ENCODE measurements at regions not wholly inside any gene's neighbourhood (a gene's known extent, or its start where the extent isn't known, plus 50 kb on each side); places are given as distances from the start of the nearest gene placed in this dataset.

DNA sequence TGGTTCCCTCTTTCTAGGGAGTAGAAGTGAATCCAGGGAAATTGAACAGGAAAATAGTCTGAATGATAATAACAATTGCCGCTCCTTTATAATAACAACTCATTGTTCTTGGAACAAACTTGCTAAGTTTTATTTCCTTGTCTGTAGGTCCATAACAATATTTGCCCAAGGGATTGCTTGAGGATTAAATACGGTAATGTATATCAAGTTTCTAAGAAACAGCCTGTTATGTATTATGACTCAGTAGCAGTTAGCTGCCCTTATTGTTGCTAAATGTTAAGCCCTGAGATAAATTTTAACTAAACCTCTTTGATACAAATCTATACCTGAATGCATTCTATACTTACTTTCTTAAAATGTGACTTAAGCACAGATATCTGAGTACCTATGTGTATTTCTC lies 215.9 kb upstream of the AADAT start:
- H3K4me3 Mint-ChIP-seq = no peak overlapping the region

More for the DNA sequence above, 215.9 kb upstream of the AADAT start:
- H3K27me3 ChIP-seq (ENCODE audit: insufficient read depth) = no peaks in the 10 kb centered on the region
- H3K27ac Mint-ChIP-seq = no peak overlapping the region
- no peaks in the 10 kb centered on the region for H3F3A ChIP-seq (replicated peaks; ENCODE audit: low read depth)
- H3K36me3 ChIP-seq (ENCODE audit: insufficient read depth) = no peaks in the 10 kb centered on the region
- H3K36me3 Mint-ChIP-seq (ENCODE audit: low read depth) = no peaks in the 10 kb centered on the region
- H3K4me1 ChIP-seq (ENCODE audit: insufficient read depth) = no peaks in the 10 kb centered on the region
- ATAC-seq (no peak), DNase-seq (ENCODE audit: low spot score) (no peak)
- H3K4me2 ChIP-seq = no peak overlapping the region
- no peaks in the 10 kb centered on the region; the same call in 1 of the 2 replicates for H3K9me2 ChIP-seq (ENCODE audit: insufficient read depth)
- no peaks in the 10 kb centered on the region for H3K27me3 Mint-ChIP-seq (ENCODE audit: insufficient read depth, low read depth, poor library complexity)
- H3K79me2 ChIP-seq (replicated peaks; ENCODE audit: insufficient read depth) = no peaks in the 10 kb centered on the region
- H3K27ac ChIP-seq (ENCODE audit: low read depth) = no peak overlapping the region
- no peaks in the 10 kb centered on the region for H3K4me1 Mint-ChIP-seq
- no peaks in the 10 kb centered on the region for H4K20me1 ChIP-seq (replicated peaks; ENCODE audit: insufficient read depth)
- no peak overlapping the region for H2AFZ ChIP-seq
- no peak overlapping the region for H3K4me3 ChIP-seq
- no peak for TF ChIP-seq EZH2 (IDR thresholded peaks at IDR 0.05; ENCODE audit: low read depth, unreplicated experiment)
- TF ChIP-seq POLR2AphosphoS5 (IDR thresholded peaks at IDR 0.05; ENCODE audit: low read depth) = no peak
- no peak for TF ChIP-seq ZNF331 (CRISPR knock-in tag; IDR thresholded peaks at IDR 0.05; ENCODE audit: low read depth)
- no peak for TF ChIP-seq ZNF114 (CRISPR knock-in tag; IDR thresholded peaks at IDR 0.05)
- TF ChIP-seq, protein P1, sequence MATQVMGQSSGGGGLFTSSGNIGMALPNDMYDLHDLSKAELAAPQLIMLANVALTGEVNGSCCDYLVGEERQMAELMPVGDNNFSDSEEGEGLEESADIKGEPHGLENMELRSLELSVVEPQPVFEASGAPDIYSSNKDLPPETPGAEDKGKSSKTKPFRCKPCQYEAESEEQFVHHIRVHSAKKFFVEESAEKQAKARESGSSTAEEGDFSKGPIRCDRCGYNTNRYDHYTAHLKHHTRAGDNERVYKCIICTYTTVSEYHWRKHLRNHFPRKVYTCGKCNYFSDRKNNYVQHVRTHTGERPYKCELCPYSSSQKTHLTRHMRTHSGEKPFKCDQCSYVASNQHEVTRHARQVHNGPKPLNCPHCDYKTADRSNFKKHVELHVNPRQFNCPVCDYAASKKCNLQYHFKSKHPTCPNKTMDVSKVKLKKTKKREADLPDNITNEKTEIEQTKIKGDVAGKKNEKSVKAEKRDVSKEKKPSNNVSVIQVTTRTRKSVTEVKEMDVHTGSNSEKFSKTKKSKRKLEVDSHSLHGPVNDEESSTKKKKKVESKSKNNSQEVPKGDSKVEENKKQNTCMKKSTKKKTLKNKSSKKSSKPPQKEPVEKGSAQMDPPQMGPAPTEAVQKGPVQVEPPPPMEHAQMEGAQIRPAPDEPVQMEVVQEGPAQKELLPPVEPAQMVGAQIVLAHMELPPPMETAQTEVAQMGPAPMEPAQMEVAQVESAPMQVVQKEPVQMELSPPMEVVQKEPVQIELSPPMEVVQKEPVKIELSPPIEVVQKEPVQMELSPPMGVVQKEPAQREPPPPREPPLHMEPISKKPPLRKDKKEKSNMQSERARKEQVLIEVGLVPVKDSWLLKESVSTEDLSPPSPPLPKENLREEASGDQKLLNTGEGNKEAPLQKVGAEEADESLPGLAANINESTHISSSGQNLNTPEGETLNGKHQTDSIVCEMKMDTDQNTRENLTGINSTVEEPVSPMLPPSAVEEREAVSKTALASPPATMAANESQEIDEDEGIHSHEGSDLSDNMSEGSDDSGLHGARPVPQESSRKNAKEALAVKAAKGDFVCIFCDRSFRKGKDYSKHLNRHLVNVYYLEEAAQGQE (IDR thresholded peaks at IDR 0.05; ENCODE audit: unreplicated experiment) = no peak
- TF ChIP-seq STAT1 (IDR thresholded peaks at IDR 0.05; ENCODE audit: unreplicated experiment) = no peak
- no peak for TF ChIP-seq JUNB (IDR thresholded peaks at IDR 0.05; ENCODE audit: unreplicated experiment)
- no peak for TF ChIP-seq NANOG (IDR thresholded peaks at IDR 0.05; ENCODE audit: borderline replicate concordance)
- TF ChIP-seq EZH2phosphoT487 (IDR thresholded peaks at IDR 0.05; ENCODE audit: unreplicated experiment) = no peak
- TF ChIP-seq, protein P2, sequence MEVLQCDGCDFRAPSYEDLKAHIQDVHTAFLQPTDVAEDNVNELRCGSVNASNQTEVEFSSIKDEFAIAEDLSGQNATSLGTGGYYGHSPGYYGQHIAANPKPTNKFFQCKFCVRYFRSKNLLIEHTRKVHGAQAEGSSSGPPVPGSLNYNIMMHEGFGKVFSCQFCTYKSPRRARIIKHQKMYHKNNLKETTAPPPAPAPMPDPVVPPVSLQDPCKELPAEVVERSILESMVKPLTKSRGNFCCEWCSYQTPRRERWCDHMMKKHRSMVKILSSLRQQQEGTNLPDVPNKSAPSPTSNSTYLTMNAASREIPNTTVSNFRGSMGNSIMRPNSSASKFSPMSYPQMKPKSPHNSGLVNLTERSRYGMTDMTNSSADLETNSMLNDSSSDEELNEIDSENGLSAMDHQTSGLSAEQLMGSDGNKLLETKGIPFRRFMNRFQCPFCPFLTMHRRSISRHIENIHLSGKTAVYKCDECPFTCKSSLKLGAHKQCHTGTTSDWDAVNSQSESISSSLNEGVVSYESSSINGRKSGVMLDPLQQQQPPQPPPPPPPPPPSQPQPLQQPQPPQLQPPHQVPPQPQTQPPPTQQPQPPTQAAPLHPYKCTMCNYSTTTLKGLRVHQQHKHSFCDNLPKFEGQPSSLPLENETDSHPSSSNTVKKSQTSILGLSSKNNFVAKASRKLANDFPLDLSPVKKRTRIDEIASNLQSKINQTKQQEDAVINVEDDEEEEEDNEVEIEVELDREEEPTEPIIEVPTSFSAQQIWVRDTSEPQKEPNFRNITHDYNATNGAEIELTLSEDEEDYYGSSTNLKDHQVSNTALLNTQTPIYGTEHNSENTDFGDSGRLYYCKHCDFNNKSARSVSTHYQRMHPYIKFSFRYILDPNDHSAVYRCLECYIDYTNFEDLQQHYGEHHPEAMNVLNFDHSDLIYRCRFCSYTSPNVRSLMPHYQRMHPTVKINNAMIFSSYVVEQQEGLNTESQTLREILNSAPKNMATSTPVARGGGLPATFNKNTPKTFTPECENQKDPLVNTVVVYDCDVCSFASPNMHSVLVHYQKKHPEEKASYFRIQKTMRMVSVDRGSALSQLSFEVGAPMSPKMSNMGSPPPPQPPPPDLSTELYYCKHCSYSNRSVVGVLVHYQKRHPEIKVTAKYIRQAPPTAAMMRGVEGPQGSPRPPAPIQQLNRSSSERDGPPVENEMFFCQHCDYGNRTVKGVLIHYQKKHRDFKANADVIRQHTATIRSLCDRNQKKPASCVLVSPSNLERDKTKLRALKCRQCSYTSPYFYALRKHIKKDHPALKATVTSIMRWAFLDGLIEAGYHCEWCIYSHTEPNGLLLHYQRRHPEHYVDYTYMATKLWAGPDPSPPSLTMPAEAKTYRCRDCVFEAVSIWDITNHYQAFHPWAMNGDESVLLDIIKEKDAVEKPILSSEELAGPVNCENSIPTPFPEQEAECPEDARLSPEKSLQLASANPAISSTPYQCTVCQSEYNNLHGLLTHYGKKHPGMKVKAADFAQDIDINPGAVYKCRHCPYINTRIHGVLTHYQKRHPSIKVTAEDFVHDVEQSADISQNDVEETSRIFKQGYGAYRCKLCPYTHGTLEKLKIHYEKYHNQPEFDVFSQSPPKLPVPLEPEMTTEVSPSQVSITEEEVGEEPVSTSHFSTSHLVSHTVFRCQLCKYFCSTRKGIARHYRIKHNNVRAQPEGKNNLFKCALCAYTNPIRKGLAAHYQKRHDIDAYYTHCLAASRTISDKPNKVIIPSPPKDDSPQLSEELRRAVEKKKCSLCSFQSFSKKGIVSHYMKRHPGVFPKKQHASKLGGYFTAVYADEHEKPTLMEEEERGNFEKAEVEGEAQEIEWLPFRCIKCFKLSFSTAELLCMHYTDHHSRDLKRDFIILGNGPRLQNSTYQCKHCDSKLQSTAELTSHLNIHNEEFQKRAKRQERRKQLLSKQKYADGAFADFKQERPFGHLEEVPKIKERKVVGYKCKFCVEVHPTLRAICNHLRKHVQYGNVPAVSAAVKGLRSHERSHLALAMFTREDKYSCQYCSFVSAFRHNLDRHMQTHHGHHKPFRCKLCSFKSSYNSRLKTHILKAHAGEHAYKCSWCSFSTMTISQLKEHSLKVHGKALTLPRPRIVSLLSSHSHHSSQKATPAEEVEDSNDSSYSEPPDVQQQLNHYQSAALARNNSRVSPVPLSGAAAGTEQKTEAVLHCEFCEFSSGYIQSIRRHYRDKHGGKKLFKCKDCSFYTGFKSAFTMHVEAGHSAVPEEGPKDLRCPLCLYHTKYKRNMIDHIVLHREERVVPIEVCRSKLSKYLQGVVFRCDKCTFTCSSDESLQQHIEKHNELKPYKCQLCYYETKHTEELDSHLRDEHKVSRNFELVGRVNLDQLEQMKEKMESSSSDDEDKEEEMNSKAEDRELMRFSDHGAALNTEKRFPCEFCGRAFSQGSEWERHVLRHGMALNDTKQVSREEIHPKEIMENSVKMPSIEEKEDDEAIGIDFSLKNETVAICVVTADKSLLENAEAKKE (CRISPR knock-in tag; IDR thresholded peaks at IDR 0.05) = no peak
- H3K9me3 Mint-ChIP-seq = no peaks in the 10 kb centered on the region

Data from GM23338 (cell line).